GM18499 (cell line): ENCODE measurements at regions not wholly inside any gene's neighbourhood (a gene's known extent, or its start where the extent isn't known, plus 50 kb on each side); places are given as distances from the start of the nearest gene placed in this dataset.
A peak's percentile ranks its signal among the peaks of the same experiment; 100 is the strongest.

Experiments used
- ATAC-seq: cut with Tn5 transposase; IDR thresholded peaks from one replicate; pipeline ENCODE4 v1.9.1; 2021; ENCODE audit warnings: moderate number of reproducible peaks; ENCODE audit not compliant: insufficient read depth, unreplicated experiment

DNA sequence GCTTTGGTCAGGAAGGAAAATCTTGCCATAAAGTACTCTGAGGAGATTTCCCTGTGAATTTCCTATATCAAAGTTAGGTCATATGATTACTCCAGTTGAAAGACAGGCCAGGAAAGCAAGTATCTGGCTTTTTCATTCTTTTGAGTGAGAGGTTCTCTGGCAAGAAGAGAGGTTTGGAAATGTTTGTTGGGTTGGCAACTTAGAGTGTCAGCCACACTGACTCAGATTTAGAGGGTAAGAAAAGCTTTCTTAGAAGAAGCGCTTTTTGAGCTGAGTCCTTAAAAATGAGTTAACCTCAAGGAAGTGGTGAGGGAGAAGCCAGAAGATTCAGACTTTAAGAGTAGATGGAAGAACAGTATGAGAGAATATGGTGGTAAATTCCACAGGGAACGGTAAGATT lies 86.1 kb upstream of the BDNF start:
- no peak for ATAC-seq

DNA sequence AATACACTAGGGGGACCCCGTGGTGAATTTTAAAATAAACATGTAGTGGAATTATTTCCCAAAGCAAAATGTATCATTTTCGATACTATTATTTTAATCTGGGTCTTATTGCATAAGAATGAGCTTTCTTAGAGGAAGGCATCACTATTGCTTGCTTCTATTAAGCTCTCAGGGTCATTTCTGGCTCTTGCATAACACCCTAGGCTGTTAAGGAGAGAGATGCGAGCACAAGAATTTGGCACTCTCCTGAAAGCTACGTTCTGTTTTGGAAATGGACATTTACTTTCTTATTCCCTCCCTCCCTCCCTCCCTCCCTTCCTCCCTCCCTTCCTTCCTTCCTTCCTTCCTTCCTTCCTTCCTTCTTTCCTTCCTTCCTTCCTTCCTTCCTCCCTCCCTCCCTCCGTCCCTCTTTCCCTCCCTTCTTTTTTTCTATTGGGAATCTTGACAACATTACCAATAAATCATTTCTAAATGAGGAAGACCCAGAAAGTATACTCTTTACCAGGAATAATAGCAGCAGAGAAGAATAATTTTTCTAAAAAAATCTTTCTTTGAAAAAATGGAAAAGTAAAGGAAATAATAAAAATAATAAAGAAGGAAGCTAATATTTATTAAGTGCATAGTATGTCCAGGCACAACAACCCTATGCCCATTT lies 83.6 kb upstream of the BDNF start:
- ATAC-seq = no peak

DNA sequence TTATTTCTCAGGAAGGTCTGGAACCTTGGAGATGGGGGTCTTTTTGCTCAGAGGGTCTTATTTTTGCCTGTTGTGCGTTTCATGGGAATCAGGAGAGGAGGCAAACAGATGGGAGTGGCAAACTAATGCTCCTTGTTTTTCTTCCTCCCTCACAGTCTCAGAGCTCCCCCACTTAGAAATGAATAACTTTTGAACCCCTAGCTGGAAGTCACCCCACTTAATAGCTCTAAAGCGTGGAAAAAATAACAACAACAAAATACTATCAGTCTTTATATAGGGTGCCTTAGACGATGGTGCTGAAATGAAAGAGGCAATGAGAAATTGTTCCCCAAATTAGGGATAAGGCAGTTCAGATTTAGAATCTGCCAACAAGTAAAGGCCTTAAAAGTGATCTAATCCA lies 76.8 kb upstream of the BDNF start:
- ATAC-seq = no peak

DNA sequence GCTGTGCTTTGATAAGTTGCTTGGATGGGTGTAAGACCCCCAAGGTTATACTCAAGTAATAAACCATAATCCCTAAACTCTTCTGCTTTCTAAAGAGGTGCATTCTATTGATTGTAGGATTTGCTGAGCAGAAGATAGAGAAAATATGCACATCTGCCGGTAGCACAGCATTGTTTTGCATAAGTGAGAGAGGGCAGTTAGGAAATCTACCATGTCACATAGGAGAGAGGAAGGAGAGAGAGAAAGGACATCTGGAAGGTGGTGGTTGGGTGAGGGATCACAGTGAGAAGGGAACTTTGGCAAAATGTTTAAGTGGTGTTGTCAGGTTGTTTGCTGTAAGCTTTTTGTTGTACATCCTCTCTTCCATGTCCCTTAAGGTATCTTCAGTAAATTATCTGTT lies 73.6 kb upstream of the BDNF start:
- ATAC-seq = no peak

DNA sequence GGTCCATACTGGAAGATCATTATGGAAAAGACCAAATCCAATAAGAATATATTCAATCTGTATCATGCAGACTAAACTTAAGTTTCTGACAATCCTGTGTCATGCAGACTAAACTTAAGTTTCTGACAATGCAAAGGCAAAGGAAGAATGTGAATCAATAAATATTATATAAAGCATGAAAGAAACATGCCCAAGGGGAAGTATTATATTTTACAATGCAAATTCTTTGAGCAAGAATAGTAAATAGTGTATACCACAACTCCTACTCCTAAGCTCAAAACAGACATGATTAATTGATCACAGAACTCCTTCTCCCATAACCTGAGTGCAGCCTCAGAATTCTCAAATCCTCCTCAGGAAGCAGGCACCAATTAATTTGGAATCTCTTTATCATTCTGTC lies 71.3 kb upstream of the BDNF start:
- ATAC-seq = no peak

DNA sequence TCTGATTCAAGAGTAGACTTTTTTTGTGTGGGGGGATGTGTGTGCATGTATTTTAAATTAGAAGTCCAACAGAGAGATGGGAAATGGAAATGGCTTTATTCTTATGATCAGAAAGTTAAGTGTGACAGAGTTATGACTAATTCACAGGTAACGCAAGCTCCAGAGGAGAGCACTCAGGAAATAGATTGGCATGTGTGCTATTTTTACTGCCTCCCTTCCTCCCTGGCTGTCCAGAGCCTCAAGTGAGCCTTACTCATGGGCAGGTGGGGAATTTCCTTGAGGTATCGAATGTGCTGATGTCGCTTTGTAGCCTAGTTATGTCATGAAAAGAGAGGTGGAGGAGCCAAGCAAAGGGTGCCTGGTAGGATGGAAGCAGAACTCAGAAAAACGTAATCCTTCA lies 70.3 kb upstream of the BDNF start:
- no peak for ATAC-seq

DNA sequence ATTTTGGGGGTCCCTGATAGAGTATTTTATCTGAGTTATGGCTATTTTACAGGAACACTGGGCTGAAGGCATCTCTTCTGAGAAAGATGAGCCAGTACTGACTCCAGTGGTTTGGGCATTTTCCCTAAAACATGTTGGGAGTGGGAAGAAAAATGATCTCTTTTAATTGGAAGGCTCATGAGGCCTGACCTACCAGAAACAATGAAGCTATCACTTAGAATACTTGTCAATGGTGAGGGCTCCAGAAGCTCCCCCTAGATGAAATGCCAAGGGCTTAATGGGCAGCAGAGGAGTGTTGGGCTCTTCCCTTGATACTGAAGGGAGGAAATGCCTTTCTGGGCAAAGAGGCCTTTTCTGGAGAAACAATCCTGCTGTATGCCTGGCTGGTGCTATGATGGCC lies 63.5 kb upstream of the BDNF start:
- ATAC-seq = no peak

DNA sequence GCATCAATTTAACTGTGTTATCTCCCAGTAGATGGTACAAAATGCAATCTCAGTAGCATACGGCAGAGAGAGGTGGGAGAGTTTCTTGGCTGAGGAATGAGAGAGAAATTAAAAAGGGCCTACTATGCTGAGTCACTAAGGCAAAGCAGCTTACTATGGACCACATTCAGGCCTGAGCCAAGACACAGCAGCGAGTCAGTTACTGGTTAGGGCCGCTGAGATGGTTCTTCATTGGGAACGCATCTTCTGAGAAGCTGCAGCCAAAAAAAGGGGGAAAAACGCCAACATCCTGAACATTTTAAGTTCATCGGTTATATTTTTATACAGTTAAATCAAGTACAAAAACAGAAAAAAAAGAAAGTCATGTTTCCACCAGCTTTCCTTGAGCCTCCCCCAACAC lies 61.1 kb upstream of the BDNF start:
- ATAC-seq = no peak

DNA sequence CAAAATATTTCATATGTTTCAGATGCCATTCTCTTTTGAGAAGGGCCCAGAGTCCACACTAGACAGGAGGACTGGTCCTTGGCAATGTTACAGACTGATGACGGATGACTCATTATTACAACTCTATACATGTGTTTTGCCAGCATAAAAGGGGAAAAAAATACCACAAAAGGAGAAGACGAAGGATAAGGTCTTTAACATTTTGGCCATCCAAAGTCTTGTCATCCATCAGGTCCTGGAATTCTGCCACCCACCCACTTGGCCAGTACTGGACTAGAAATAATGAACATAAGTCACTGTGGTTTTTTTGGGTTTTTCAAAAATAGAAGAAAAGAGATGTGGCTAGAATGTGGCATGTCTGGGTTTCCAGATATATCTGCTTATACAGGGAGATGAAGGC lies 57.7 kb upstream of the BDNF start:
- ATAC-seq = no peak

DNA sequence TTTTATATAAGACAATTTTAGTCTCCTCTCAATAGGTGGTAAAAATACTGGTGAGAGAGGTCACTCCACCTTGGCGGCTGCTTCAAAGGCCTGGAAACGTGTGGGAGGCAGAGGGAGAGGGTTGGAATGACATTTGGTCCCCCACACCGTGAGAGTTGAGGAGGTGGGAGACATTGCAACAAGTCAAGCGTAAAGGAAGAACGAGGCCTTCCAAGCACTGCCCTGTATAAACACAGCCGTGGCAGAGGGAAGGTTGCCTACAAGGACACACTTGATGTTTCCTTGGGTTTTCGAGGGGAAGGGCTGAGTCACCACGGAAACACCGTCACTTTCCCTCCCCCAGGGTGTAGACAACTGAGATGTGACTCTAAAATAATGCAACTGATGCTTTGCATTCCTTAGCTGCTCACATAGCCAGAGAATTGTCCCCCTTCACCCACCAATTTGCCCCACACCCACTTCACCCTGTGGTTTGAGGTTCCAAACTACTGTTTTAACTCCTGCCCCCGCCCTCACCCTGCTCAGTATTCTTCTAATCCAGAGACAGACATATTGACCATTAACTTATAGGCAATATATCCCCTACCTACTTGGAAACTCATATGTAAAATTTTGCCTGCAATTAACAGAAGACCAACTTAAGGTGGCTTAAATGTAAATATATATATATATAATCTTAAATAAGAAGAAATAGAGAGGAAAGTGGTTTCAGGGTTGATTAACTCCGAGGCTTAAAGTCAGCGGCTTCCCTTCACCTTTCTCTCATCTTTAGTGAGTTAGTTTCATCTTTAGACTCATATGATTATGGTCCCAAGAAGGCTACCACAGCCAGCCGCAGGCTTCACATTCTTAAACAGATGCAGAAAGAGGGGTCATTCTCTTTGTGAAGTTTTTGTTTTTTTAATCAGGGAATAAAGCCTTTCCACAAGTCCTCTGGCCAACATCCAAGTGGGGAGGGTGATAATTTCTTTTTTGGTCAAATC lies 54.1 kb upstream of the BDNF start:
- peak; percentile 60 for ATAC-seq
